Urinary bladder (tissue), 3 donors: ENCODE measurements at regions not wholly inside any gene's neighbourhood (a gene's known extent, or its start where the extent isn't known, plus 50 kb on each side); places are given as distances from the start of the nearest gene placed in this dataset.
"Not testable (repeated sequence)": the region's sequence is repeated elsewhere in the genome, so short reads cannot be mapped to it uniquely, and the experiment has no call there.

ENCODE experiments used
- DNase-seq: peaks from one replicate; pipeline ENCODE4 v3.0.0-alpha.2; 2015; ENCODE audit errors: extremely low spot score
- H3K27ac ChIP-seq: one replicate; pipeline ENCODE4 v1.5.1; 2013; ENCODE audit warnings: low read depth, mild to moderate bottlenecking, moderate library complexity
- H3K36me3 ChIP-seq: one replicate; pipeline ENCODE4 v1.6.1; 2013; ENCODE audit warnings: mild to moderate bottlenecking, moderate library complexity; ENCODE audit not compliant: insufficient read depth
- H3K4me1 ChIP-seq: one replicate; pipeline ENCODE4 v1.6.1; 2013; ENCODE audit warnings: mild to moderate bottlenecking, moderate library complexity; ENCODE audit not compliant: insufficient read depth
- H3K4me3 ChIP-seq: one replicate; pipeline ENCODE4 v1.5.1; 2013; ENCODE audit warnings: low read depth, low read length
- WGBS: extraction: QIAGEN DNeasy Blood & Tissue Kit; methylation state at CpG from one replicate; pipeline ENCODE4 v1.1.7; 2013; 5-methylcytosine and 5-hydroxymethylcytosine counted together
- donor health status: healthy with polysubstance abuse.
- donor health status: healthy.

GRCh38 chr5:2537378-2538145 lies 213.9 kb downstream of the IRX2 start:
- Histone ChIP-seq H3K4me1 (no peaks in the 10 kb centered on the region), H3K4me3 (no peak overlapping the region)
- 64% methylated on average over 27 of the region's 27 CpGs for WGBS

DNA sequence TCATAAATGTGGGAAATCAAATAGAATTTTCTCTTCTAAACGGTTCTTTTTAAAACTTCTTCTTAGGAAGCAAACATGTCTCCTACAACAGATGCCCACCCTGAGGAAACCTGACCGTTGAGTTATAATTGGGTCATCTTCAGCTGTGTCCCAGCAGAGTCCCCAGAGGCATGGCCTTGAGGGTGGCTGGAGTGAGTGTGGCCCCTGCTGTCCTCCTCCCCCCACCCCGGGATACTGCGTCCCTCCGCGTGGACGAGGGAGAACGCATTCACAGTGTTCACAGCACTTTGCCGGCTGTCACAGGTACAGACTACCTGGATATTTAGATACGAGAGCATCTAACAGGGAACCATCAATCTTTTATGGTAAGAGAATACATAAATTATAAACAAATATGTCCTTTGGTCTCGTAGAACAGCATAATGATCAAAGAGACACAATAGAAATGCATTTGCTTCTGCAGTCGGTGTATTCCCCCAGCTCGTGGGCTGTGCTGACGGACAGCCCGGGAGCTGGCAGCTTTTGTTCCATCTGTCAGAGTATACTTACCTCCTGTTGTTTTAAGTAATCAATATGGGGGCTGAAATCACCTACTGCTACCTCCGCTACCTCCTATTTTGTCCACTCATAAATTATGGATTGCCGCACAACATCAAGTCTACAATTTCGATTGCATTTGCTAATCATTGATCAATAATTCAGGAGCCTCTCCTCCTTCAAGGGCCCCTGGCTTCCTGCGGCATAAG lies 214.7 kb downstream of the IRX2 start:
- Histone ChIP-seq H3K4me3 (no peak overlapping the region), H3K27ac (no peak overlapping the region), H3K4me1 (no peaks in the 10 kb centered on the region), H3K36me3 (no peaks in the 10 kb centered on the region)
- 77% methylated on average over 19 of the region's 19 CpGs for WGBS
- no peak for DNase-seq

More at GRCh38 chr5:2537378-2538145, 213.9 kb downstream of the IRX2 start:
- H3K27ac ChIP-seq: no peak overlapping the region
- no peaks in the 10 kb centered on the region for H3K36me3 ChIP-seq
- DNase-seq: no peak

DNA sequence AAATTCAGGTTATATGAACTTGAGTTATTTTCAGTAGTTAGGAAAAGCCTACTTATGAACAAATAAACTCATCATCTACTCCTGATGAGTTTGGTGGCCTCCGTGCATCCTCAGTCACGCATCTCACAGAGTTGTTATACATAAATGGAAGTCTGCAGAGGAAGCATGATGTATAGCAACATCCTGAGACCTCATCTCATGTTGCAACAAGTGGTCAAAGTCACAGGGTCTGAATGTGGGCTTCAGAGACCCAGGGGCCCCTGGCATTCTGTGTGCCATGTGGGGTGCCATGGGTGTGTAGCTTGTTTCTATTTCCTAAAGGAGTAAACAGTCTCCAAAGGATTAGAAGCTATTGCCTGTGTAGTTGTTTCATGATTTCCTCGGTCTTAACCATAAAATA lies 216.5 kb downstream of the IRX2 start:
- Histone ChIP-seq H3K4me3 (no peak overlapping the region), H3K36me3 (no peaks in the 10 kb centered on the region), H3K27ac (no peak overlapping the region), H3K4me1 (no peaks in the 10 kb centered on the region)
- WGBS: 89% methylated on average over 3 of the region's 3 CpGs
- DNase-seq: no peak

- DNase-seq: no peak
- H3K4me1 ChIP-seq: no peaks in the 10 kb centered on the region
These were observed 217.2 kb downstream of the IRX2 start for GRCh38 chr5:2534251-2534650.

GRCh38 chr5:2533848-2534247 lies 217.6 kb downstream of the IRX2 start:
- DNase-seq, H3K4me3 ChIP-seq, H3K36me3 ChIP-seq, H3K27ac ChIP-seq, H3K4me1 ChIP-seq: not testable (repeated sequence)
- WGBS: 93% methylated on average over 2 of the region's 2 CpGs

More at GRCh38 chr5:2534251-2534650, 217.2 kb downstream of the IRX2 start:
- 88% methylated on average over 3 of the region's 3 CpGs for WGBS
- H3K27ac ChIP-seq: no peak overlapping the region
- H3K4me3 ChIP-seq: no peak overlapping the region
- H3K36me3 ChIP-seq: no peaks in the 10 kb centered on the region

GRCh38 chr5:2532809-2533208 lies 218.7 kb downstream of the IRX2 start:
- 63% methylated on average over 5 of the region's 5 CpGs for WGBS
- no peak overlapping the region for H3K27ac ChIP-seq
- DNase-seq: no peak

GRCh38 chr5:2531318-2531717 lies 220.2 kb downstream of the IRX2 start:
- no peaks in the 10 kb centered on the region for H3K4me1 ChIP-seq
- H3K27ac ChIP-seq: no peak overlapping the region
- 89% methylated on average over 2 of the region's 2 CpGs for WGBS
- no peak for DNase-seq
- no peaks in the 10 kb centered on the region for H3K36me3 ChIP-seq
- no peak overlapping the region for H3K4me3 ChIP-seq

More at GRCh38 chr5:2532809-2533208, 218.7 kb downstream of the IRX2 start:
- Histone ChIP-seq H3K4me3 (no peak overlapping the region), H3K36me3 (no peaks in the 10 kb centered on the region), H3K4me1 (no peaks in the 10 kb centered on the region)

- no peaks in the 10 kb centered on the region for H3K4me1 ChIP-seq
- no peak overlapping the region for H3K27ac ChIP-seq
- no peaks in the 10 kb centered on the region for H3K36me3 ChIP-seq
- H3K4me3 ChIP-seq: no peak overlapping the region
- 59% methylated on average over 12 of the region's 12 CpGs for WGBS
- no peak for DNase-seq
These were observed 220.9 kb downstream of the IRX2 start for GRCh38 chr5:2530609-2531008.

DNA sequence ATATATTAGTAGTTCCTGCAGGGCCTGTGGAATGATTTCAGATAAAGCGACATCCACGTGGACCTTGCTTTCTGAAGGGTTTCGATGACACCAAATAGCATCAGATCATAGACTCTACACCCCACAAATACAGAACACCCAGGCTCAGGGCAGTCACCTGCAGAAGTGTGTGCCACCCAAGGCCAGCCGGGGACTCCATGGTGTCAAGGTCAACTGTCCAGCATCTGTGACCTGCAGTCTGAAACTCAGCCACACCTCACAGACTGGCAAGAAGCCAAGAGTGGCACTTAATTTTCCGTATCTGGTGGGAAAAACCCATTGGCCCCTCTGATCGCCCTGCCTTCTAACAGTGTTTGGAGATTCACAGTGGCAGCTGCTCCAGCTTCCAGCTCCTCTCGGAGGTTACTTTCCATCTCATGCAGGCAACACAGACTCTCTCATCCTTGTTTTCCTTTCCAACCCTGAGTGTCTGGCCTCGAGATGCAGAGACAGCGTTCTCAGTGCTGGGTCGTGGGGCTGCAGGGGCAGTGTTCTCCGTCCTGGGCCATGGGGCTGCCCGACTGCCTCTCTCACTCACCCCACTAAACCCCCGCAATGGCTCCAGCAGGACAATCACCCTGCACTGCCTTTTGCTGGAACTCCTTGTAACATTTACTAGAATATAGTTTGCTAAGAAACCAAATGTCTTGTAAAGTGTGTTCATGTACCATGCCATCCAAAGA lies 221.9 kb downstream of the IRX2 start:
- H3K4me3 ChIP-seq: no peak overlapping the region
- no peak overlapping the region for H3K27ac ChIP-seq
- H3K36me3 ChIP-seq: no peaks in the 10 kb centered on the region
- WGBS: 76% methylated on average over 13 of the region's 13 CpGs
- DNase-seq: no peak
- H3K4me1 ChIP-seq: no peaks in the 10 kb centered on the region

GRCh38 chr5:2525351-2525750 lies 226.1 kb downstream of the IRX2 start:
- Histone ChIP-seq H3K36me3 (no peaks in the 10 kb centered on the region), H3K4me1 (no peaks in the 10 kb centered on the region), H3K27ac (no peak overlapping the region), H3K4me3 (no peak overlapping the region)
- no peak for DNase-seq
- WGBS: 52% methylated on average over 4 of the region's 4 CpGs

DNA sequence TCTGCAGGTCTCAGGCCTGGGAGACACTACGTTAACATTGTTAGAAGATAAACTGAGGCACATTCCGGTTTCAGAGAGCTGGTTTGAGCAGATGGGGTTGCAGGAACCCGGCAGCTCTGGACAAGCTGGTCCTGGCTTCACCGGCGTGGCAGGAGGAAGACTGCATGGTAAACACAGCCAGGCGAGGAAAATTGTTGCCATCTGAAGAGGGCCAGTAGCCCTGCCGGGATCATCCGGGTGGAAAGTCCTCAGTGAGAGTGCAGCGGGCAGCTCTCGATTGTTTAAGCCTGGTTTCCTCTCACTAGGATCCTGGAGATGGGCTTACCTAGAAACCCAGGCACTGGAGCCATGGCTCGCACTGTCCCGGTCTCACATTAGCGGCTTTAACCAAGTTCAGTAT lies 226.9 kb downstream of the IRX2 start:
- Histone ChIP-seq H3K27ac (no peak overlapping the region), H3K36me3 (no peaks in the 10 kb centered on the region), H3K4me3 (no peak overlapping the region), H3K4me1 (no peaks in the 10 kb centered on the region)
- WGBS: 78% methylated on average over 13 of the region's 13 CpGs
- no peak for DNase-seq

- no peak for DNase-seq
- Histone ChIP-seq H3K4me1 (no peaks in the 10 kb centered on the region), H3K36me3 (no peaks in the 10 kb centered on the region), H3K4me3 (no peak overlapping the region), H3K27ac (no peak overlapping the region)
- WGBS: 79% methylated on average over 12 of the region's 12 CpGs
These were observed 228.3 kb downstream of the IRX2 start for GRCh38 chr5:2523180-2523579.

DNA sequence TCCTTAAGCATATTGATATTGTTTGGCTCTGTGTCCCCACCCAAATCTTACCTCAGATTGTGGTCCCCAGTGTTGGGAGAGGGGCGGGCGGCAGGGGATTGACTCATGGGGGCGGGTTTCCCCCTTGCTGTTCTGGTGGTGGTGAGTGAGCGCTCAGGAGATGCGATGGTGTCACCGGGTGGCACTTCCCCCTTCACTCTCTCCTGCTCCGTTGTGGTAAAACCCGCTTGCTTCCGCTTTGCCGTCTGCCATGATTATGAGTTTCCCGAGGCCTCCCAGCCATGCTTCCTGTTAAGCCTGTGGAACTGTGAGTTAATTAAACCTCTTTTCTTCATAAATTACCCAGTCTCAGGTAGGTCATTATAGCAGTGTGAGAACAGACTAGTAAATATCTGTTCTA lies 229.1 kb downstream of the IRX2 start:
- Histone ChIP-seq H3K27ac (no peak overlapping the region), H3K4me3 (no peak overlapping the region), H3K4me1 (no peaks in the 10 kb centered on the region), H3K36me3 (no peaks in the 10 kb centered on the region)
- no peak for DNase-seq
- WGBS: 81% methylated on average over 11 of the region's 11 CpGs

- H3K27ac ChIP-seq: no peak overlapping the region
- no peak for DNase-seq
- H3K4me1 ChIP-seq: no peaks in the 10 kb centered on the region
- WGBS: 77% methylated on average over 9 of the region's 9 CpGs
- H3K36me3 ChIP-seq: no peaks in the 10 kb centered on the region
- H3K4me3 ChIP-seq: no peak overlapping the region
These were observed 232.3 kb downstream of the IRX2 start for GRCh38 chr5:2519153-2519552.
